ENCODE measurements at regions not wholly inside any gene's neighbourhood (a gene's known extent, or its start where the extent isn't known, plus 50 kb on each side); places are given as distances from the start of the nearest gene placed in this dataset.

GRCh38 chr9:103991001-103991400, 103.1 kb upstream of the SMC2 start:
- no peak for TF ChIP-seq CTCF (IDR thresholded peaks at IDR 0.05 in 4 of 5, conservative IDR thresholded peaks at IDR 0.05 in 1 of 5)
- no peak for TF ChIP-seq POLR2A (IDR thresholded peaks at IDR 0.05)
